Immature natural killer cell (primary cell): ENCODE measurements at regions not wholly inside any gene's neighbourhood (a gene's known extent, or its start where the extent isn't known, plus 50 kb on each side); places are given as distances from the start of the nearest gene placed in this dataset.
"Not testable (repeated sequence)": the region's sequence is repeated elsewhere in the genome, so short reads cannot be mapped to it uniquely, and the experiment has no call there.

Experiments
- DNase-seq, 3 donors: peaks; one replicate each; pipeline ENCODE4 v3.0.0; 2022; ENCODE audit warnings: mixed read lengths in 1 of 3
- H3K27ac Mint-ChIP-seq, 6 donors: one replicate each; pipeline ENCODE4 v1.8.0; 2020; ENCODE audit warnings: mixed read lengths in 6 of 6, mild to moderate bottlenecking in 5 of 6, inconsistent platforms in 4 of 6, moderate library complexity in 3 of 6
- H3K27me3 Mint-ChIP-seq, 3 donors: one replicate each; pipeline ENCODE4 v1.8.0; 2020 to 2021; ENCODE audit warnings: low read depth in 3 of 3, mild to moderate bottlenecking in 3 of 3, mixed read lengths in 3 of 3, moderate library complexity in 3 of 3, inconsistent platforms in 1 of 3
- H3K36me3 Mint-ChIP-seq, 3 donors: one replicate each; pipeline ENCODE4 v1.8.0; 2020; ENCODE audit warnings: mixed read lengths in 3 of 3, inconsistent platforms in 2 of 3, mild to moderate bottlenecking in 2 of 3
- H3K4me1 Mint-ChIP-seq, 2 donors: one replicate each; pipeline ENCODE4 v1.8.0; 2020; ENCODE audit warnings: inconsistent platforms in 2 of 2, mild to moderate bottlenecking in 2 of 2, mixed read lengths in 2 of 2, moderate library complexity in 1 of 2
- H3K4me3 Mint-ChIP-seq, 5 donors: one replicate each; pipeline ENCODE4 v1.8.0; 2020; ENCODE audit warnings: mild to moderate bottlenecking in 5 of 5, mixed read lengths in 5 of 5, inconsistent platforms in 3 of 5, moderate library complexity in 3 of 5
- H3K9me3 Mint-ChIP-seq, 6 donors: one replicate each; pipeline ENCODE4 v1.8.0; 2020; ENCODE audit warnings: mild to moderate bottlenecking in 6 of 6, mixed read lengths in 6 of 6, inconsistent platforms in 4 of 6, moderate library complexity in 3 of 6

DNA sequence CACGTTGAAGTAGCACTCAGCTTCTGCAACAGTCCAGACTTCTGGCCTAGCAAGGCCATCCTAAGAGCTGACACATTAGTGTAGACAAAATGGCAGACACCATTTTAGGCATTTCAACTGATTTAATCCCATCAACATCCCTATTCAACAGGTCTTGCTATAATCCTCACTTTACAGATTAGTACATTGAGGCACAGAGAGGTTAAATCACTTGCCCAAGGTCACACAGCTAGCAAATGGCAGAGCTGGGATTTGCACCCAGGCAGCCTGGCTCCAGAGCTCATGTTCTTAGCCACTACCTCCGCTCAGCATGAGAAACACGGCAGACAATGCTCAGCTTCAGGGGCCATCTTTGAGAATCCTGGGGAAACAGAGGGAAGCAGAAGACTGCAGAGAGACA is 107.9 kb upstream of the TRIM2 start:
- Mint-ChIP-seq H3K9me3 (no peaks in the 10 kb centered on the region), H3K27ac (no peak overlapping the region), H3K27me3 (peaks cover 0 to 1% (median 0%) of the 10 kb centered on the region in 3 donors), H3K4me3 (no peak overlapping the region), H3K4me1 (no peaks in the 10 kb centered on the region), H3K36me3 (no peaks in the 10 kb centered on the region)
- DNase-seq, result no peak

DNA sequence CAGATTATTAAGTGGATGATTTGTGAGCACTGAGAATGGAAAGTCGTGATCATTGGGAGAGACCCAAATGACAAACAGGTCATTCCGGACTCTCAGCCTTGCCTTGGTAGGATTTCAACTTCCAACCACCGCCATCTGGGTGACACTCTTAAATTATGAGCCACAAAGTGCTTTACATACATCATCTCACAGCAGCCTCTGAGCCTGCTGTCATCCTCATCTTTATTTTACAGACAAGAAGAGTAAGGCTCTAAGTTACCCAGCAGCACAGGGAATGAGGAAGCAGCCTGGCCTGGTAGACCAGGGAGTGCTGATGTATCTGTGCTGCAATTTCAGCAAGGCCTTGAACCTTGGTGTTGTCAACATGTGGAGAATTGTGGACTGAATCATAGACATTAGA is 105.8 kb upstream of the TRIM2 start:
- Mint-ChIP-seq H3K4me1 (no peaks in the 10 kb centered on the region), H3K27me3 (peaks cover under 1 to 3% (median 2%) of the 10 kb centered on the region in 3 donors), H3K36me3 (no peaks in the 10 kb centered on the region), H3K4me3 (no peak overlapping the region), H3K27ac (no peak overlapping the region), H3K9me3 (no peaks in the 10 kb centered on the region)
- DNase-seq, result no peak

DNA sequence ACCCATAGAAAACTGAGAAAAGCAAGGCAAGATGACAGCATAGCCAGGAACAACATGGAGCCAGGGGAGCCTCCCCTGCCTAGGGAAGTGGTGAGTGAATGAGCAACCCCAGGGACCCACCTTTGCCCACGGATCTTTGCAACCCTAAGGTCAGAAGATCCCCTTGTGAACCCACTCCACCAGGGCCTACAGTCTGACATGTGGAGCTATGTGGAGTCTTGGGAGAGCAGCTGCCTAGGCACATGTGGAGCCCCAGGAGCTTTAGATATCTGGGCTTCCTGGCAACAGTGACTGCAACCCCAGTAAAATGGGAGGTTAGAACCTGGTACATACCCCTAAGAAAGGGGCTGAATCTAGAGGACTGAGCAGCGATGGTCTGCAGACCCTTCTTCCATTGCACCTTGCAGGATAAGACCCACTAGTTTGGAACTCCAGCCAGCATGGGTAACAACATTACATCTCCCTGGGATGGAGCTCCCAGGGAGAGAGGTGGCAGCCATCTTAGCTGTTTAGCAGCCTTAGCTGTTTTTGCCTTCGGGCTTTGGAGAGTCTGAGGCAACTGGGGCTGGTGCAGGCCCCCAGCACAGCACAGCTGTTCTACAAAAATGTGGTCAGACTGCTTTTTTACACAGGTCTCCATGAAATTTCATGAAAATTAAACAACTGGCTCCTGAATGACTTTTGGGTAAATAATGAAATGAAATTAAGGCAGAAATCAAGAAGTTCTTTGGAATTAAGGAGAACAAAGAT is 104.7 kb upstream of the TRIM2 start:
- no peaks in the 10 kb centered on the region for H3K9me3 Mint-ChIP-seq
- H3K36me3 Mint-ChIP-seq, result no peaks in the 10 kb centered on the region
- no peak overlapping the region for H3K4me3 Mint-ChIP-seq
- H3K27me3 Mint-ChIP-seq, result peaks cover 2 to 7% (median 4%) of the 10 kb centered on the region in 3 donors
- no peak for DNase-seq
- H3K4me1 Mint-ChIP-seq, result no peaks in the 10 kb centered on the region
- no peak overlapping the region for H3K27ac Mint-ChIP-seq

DNA sequence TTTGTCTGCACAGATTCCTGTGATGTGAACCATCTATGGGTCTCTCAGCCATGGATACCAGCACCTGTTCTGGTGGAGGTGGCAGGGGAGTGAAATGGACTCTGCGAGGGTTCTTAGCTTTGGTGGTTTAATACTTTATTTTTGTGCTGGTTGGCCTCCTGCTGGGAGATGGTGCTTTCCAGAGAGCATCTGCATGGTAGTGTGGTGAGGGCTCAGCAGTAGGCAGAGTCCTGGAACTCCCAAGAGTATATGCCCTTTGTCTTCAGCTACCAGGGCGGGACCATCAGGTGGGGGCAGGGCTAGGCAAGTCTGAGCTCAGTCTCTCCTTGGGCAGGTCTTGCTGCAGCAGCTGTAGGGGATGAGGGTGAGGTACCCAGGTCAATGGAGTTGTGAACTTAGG is 97.5 kb upstream of the TRIM2 start:
- peaks cover 3 to 17% (median 16%) of the 10 kb centered on the region in 3 donors for H3K27me3 Mint-ChIP-seq
- not testable (repeated sequence) for H3K4me3 Mint-ChIP-seq, H3K9me3 Mint-ChIP-seq, H3K4me1 Mint-ChIP-seq, DNase-seq, H3K36me3 Mint-ChIP-seq, H3K27ac Mint-ChIP-seq

DNA sequence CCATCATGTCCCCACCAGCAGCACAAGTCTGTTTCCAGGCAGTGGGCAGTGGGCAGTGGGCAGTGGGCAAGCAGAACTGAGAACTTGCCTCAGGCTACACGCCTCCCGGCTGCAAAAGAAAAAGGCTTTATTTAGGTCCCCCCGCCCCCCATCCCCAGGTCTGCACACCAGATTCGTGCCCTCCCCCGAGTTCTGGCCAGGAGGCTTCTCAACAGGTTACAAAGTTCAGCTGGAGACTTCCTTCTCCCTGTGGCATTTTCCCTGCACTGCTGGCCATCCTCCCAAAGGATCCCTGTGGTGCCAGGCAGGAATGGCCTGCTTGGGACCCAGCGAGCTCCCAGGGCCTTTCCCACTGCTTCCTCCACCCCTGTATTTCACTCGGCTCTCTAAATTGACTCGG is 97.0 kb upstream of the TRIM2 start:
- Mint-ChIP-seq H3K9me3 (peaks cover 0 to 6% (median 1%) of the 10 kb centered on the region in 6 donors), H3K36me3 (peaks cover 0 to 6% (median 5%) of the 10 kb centered on the region in 3 donors), H3K4me3 (no peak overlapping the region), H3K4me1 (peaks cover 0 to under 1% of the 10 kb centered on the region in 2 donors), H3K27me3 (peaks cover 3 to 17% (median 16%) of the 10 kb centered on the region in 3 donors), H3K27ac (no peak overlapping the region)
- DNase-seq, result no peak

DNA sequence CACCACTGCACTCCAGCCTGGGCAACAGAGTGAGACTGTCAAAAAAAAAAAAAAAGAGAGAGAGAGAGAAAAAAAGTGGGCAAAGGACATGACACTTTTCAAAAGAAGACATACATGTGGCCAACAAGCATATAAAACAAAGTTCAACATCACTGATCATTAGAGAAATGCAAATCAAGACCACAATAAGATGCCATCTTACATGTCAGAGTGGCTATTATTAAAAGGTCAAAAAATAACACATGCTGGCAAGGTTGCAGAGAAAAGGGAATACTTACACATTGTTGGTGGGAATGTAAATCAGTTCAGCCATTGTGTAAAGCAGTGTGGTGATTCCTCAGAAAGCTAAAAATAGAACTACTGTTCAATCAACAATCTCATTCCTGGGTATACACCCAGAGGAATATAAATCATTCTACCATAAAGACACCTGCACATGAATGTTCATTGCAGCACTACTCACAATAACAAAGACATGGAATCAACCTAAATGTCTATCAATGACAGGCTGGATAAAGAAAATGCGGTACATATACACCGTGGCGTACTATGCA is 94.9 kb upstream of the TRIM2 start:
- H3K4me3 Mint-ChIP-seq, result no peak overlapping the region
- peaks cover 0 to 6% (median 1%) of the 10 kb centered on the region in 6 donors for H3K9me3 Mint-ChIP-seq
- no peak for DNase-seq
- H3K27me3 Mint-ChIP-seq, result peaks cover 1 to 15% (median 10%) of the 10 kb centered on the region in 3 donors
- H3K4me1 Mint-ChIP-seq, result peaks cover 0 to 2% of the 10 kb centered on the region in 2 donors
- peaks cover 0 to 6% (median 5%) of the 10 kb centered on the region in 3 donors for H3K36me3 Mint-ChIP-seq
- no peak overlapping the region for H3K27ac Mint-ChIP-seq

DNA sequence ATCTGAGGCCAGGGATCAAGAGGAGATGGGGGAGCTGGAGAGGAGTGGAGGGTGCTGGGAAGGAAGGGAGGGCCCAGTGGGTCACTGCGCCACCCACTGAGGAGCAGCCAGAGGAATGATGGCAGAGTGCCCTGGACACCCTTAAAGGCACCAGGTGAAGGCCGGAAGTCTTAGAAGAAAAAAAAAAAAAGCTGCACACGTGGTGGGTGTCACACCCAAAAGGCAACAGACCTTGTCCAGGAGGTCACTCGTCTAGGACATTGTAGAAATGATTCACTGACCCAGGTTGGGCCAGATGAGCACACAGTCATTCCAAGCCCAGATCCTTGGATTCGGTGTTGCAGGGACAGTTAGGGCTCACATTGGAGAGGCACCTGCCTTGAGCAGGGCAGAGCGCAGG is 93.5 kb upstream of the TRIM2 start:
- H3K27ac Mint-ChIP-seq, result peak overlapping the region in 1 of 6 donors; percentile 79
- no peak overlapping the region for H3K4me3 Mint-ChIP-seq
- peaks cover 0 to 2% of the 10 kb centered on the region in 2 donors for H3K4me1 Mint-ChIP-seq
- H3K9me3 Mint-ChIP-seq, result peaks cover 0 to 6% (median 0%) of the 10 kb centered on the region in 6 donors
- H3K36me3 Mint-ChIP-seq, result peaks cover 0 to 5% (median 0%) of the 10 kb centered on the region in 3 donors
- no peak for DNase-seq
- H3K27me3 Mint-ChIP-seq, result peaks cover 1 to 12% (median 7%) of the 10 kb centered on the region in 3 donors

DNA sequence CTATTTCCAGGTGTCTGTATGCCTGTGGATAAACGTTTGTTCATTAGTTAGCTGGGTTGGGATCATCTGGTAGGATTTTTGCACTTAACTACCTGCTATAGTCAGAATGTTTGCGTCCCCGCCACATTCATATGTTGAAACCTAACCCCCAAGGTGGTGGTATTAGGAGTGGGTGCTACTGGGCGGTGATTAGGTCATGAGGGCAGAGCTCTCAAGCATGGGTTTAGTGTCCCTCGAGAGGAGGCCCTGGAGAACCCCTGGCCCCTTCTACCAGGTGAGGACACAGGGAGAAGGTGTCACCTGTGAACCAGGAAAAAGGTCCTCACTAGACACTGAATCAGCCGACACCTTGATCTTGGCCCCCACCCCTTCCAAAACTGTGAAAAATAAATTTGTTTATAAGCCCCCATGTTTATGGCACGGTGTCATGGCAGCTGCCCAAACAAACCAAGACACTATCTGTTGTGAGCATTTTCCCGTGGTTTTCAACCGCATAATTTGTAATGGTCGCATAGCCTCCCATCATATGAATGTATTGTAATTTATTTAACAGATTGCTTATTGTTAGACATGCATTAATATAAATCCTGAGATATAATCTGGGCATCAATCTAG is 92.7 kb upstream of the TRIM2 start:
- peaks cover 1 to 10% (median 4%) of the 10 kb centered on the region in 3 donors for H3K27me3 Mint-ChIP-seq
- no peaks in the 10 kb centered on the region for H3K36me3 Mint-ChIP-seq
- no peaks in the 10 kb centered on the region for H3K9me3 Mint-ChIP-seq
- no peak overlapping the region for H3K27ac Mint-ChIP-seq
- peaks cover 0 to 2% of the 10 kb centered on the region in 2 donors for H3K4me1 Mint-ChIP-seq
- H3K4me3 Mint-ChIP-seq, result no peak overlapping the region
- no peak for DNase-seq

DNA sequence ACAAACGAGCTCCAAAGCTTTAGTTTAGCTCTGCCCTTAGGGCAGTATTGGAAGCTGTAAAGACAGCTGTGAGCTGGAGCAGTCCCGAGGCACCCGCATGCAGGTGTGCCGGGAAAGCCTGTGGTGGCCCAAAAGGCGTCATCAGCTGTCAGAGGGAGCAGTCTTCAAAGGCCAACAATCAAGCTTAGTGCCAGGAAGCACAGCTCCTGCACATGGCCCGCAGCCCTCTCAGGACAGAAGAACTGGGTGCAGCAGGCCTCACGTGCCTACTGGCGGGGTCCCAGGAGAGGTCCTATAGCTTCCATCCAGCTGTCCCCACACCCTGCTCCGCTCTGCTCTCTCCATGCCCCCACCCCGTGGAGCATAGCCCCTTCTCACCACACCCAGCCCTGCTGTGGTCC is 92.2 kb upstream of the TRIM2 start:
- no peak overlapping the region for H3K27ac Mint-ChIP-seq
- no peak overlapping the region for H3K4me3 Mint-ChIP-seq
- H3K9me3 Mint-ChIP-seq, result no peaks in the 10 kb centered on the region
- no peaks in the 10 kb centered on the region for H3K36me3 Mint-ChIP-seq
- H3K27me3 Mint-ChIP-seq, result peaks cover 1 to 7% (median 2%) of the 10 kb centered on the region in 3 donors
- H3K4me1 Mint-ChIP-seq, result peaks cover 0 to 2% of the 10 kb centered on the region in 2 donors
- no peak for DNase-seq

DNA sequence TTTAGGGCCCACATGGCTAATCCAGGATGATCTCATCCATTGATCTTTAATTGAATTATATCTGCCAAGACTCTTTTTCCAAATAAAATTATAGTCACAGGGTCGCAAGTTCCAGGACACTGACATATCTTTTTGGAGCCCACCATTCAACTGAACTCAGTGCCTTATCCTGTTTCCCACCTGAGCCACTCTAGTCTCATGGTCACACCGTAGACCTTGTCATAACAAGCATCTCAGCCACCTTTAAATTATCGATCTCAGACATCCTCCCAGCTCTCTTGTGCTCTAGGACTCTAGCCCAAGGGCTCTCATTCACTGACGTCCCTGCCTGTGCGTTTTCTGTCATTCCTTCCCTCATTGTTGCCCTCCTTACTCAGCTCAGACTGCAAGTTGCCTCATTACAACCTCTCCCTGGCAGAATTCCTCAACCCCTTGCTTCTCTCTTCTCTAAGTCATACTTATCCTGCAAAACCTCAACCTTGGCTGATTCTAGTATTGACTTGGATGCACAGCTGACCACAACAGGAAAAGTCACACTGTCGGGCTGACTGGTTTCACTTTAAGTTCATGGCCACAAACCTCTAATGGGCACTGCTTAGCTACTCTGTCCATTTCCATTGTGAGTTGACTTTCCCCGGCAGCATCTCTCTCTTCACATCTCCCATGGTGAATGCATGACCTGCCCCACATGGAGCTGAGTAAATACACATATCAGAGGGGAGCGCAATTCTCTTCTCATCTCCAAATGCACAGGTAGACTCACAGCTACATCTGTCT is 91.0 kb upstream of the TRIM2 start:
- no peak overlapping the region for H3K27ac Mint-ChIP-seq
- H3K4me3 Mint-ChIP-seq, result no peak overlapping the region
- no peaks in the 10 kb centered on the region for H3K36me3 Mint-ChIP-seq
- no peaks in the 10 kb centered on the region for H3K9me3 Mint-ChIP-seq
- peaks cover 0 to 3% of the 10 kb centered on the region in 2 donors for H3K4me1 Mint-ChIP-seq
- peaks cover 1 to 3% (median 2%) of the 10 kb centered on the region in 3 donors for H3K27me3 Mint-ChIP-seq
- peak; percentile 20 to 36 (median 21) for DNase-seq

DNA sequence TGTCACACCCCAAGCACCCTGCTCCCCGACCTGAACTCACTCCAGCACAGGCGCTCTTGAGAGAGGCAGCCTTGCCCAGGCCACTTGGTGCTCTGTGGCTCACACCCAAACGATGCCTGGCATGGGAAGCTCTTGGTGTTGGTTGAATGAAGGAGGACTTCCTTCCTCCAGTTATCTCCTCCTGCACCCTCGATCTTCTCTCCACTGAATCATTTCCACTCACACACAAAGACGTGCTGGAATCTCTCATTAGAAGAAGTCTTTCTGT is 90.5 kb upstream of the TRIM2 start:
- H3K27me3 Mint-ChIP-seq, result peaks cover 1 to 5% (median 2%) of the 10 kb centered on the region in 3 donors
- H3K4me1 Mint-ChIP-seq, result peaks cover 0 to 3% of the 10 kb centered on the region in 2 donors
- H3K9me3 Mint-ChIP-seq, result no peaks in the 10 kb centered on the region
- no peak overlapping the region for H3K27ac Mint-ChIP-seq
- H3K4me3 Mint-ChIP-seq, result no peak overlapping the region
- no peaks in the 10 kb centered on the region for H3K36me3 Mint-ChIP-seq
- DNase-seq, result no peak

DNA sequence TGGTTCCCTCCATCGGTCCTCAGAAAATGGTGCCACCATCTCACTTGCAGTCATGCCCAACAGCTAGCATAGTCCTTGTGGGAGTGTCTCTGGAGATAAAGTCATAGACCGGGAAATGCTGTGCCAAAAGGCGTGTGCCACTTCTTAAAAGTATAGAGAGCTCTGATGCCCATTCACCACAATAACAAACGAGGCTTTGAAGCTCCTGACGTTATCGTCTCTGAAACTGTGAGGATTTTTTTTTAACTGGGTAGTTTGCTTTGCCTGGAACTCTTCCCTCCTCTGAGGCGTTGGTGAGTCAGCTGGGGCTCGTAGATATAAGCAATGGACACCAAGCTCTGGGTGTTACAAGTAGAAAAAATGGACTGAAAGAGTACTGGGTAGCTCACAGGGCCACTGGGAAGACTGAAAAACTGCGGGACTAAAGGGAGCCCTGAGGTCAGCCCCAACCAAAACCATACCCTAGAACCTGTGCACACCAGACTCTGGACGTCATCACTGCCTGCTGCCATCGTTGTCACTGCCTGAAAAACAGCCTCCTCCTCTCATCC is 89.4 kb upstream of the TRIM2 start:
- Mint-ChIP-seq H3K36me3 (no peaks in the 10 kb centered on the region), H3K4me3 (peak overlapping the region in 1 of 5 donors; percentile 77), H3K27ac (peak overlapping the region in 2 of 6 donors; percentile 71 to 84), H3K9me3 (no peaks in the 10 kb centered on the region), H3K27me3 (peaks cover 1 to 4% (median 2%) of the 10 kb centered on the region in 3 donors), H3K4me1 (peaks cover 0 to 3% of the 10 kb centered on the region in 2 donors)
- peak; percentile 35 to 46 (median 37) for DNase-seq

DNA sequence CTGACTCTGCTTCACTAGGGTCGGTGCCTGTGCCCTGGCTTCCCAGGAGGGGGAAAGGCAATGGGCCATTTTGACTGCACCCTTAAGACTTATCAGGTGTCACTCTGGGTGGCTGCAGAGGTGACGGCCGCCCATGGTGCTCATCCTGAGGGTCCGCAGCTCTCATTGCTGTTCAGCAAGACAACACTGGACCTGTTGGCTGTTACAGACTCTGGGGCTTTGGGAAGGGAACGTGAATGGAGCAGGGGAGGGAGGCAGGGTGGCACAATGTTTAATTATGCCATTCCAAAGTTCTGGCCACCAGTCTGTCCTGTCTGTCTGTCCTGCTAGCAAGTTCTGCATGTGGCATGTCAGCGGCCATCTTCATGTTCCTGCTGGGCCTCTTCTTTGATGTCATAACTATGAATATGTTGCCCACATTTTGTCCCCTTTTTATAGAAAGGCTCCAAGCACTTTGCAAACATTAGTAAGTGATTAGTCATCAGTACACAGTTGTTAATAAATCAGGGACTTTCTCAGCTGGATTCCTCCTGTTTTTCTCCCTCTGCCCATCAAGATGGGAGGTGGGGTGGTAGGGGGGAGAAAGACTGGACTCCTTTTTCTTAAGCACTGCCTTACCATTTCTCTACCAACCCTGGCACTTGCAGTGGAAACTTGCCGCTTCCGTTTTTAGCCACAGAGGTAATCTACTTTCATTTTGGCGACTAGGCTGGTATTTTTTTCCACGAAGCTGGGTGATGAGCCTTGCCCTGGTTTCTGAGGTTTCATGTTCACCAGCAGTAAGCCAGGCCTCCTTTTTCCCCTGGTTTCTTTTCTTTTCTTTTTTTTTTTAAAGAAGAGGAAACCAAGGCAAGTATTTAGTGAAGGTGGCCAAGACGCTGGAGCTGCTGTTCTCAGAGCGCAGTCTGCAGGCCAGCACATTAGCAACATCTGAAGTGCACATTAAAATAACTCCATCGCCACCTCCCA is 88.6 kb upstream of the TRIM2 start:
- Mint-ChIP-seq H3K27ac (peak overlapping the region in 2 of 6 donors; percentile 71 to 84), H3K36me3 (no peaks in the 10 kb centered on the region), H3K4me3 (peak overlapping the region in 1 of 5 donors; percentile 77), H3K4me1 (peaks cover 0 to 3% of the 10 kb centered on the region in 2 donors), H3K27me3 (peaks cover 2 to 4% (median 3%) of the 10 kb centered on the region in 3 donors), H3K9me3 (no peaks in the 10 kb centered on the region)
- DNase-seq, result peak; percentile 74 to 79 (median 76)
